A204.1 (cell line): ENCODE measurements at regions not wholly inside any gene's neighbourhood (a gene's known extent, or its start where the extent isn't known, plus 50 kb on each side); places are given as distances from the start of the nearest gene placed in this dataset.

Source experiments
- FAIRE-seq: peaks from 2 replicates; lab custom pipeline; 2012; peaks lifted over from hg19 to GRCh38; lab: Jason Lieb, UNC

- no peak for FAIRE-seq
Measured at GRCh38 chr21:35643176-35643575, 417.1 kb downstream of the SETD4 start.

- FAIRE-seq: no peak
Measured at GRCh38 chr21:35641271-35642016, 418.9 kb downstream of the SETD4 start.

- FAIRE-seq: no peak
Measured at GRCh38 chr21:35637431-35637830, 422.9 kb downstream of the SETD4 start.

- FAIRE-seq: no peak
Measured at GRCh38 chr21:35635994-35636393, 424.3 kb downstream of the SETD4 start.

- FAIRE-seq: no peak
Measured at GRCh38 chr21:35635261-35635660, 425.1 kb downstream of the SETD4 start.

- FAIRE-seq: no peak
Measured at GRCh38 chr21:35633501-35633900, 426.8 kb downstream of the SETD4 start.

GRCh38 chr21:35632711-35633110, 427.6 kb downstream of the SETD4 start:
- no peak for FAIRE-seq

- FAIRE-seq: no peak
Measured at GRCh38 chr21:35628316-35628715, 432.0 kb downstream of the SETD4 start.

GRCh38 chr21:35627462-35627861, 432.9 kb downstream of the SETD4 start:
- no peak for FAIRE-seq

GRCh38 chr21:35625576-35625975, 434.8 kb downstream of the SETD4 start:
- FAIRE-seq: no peak

- no peak for FAIRE-seq
Measured at GRCh38 chr21:35624901-35625300, 435.4 kb downstream of the SETD4 start.

GRCh38 chr21:35622612-35623011, 437.7 kb downstream of the SETD4 start:
- no peak for FAIRE-seq

- FAIRE-seq: no peak
Measured at GRCh38 chr21:35619184-35619583, 441.1 kb downstream of the SETD4 start.

- FAIRE-seq: no peak
Measured at GRCh38 chr21:35617491-35617890, 442.8 kb downstream of the SETD4 start.

GRCh38 chr21:35616090-35616489, 444.2 kb downstream of the SETD4 start:
- peak; percentile 86 for FAIRE-seq

GRCh38 chr21:35615325-35615724, 445.0 kb downstream of the SETD4 start:
- FAIRE-seq: no peak

- FAIRE-seq: no peak
Measured at GRCh38 chr21:35614396-35614921, 445.9 kb downstream of the SETD4 start.

- no peak for FAIRE-seq
Measured at GRCh38 chr21:35611708-35612132, 448.6 kb downstream of the SETD4 start.

- FAIRE-seq: no peak
Measured at GRCh38 chr21:35609263-35609662, 451.1 kb downstream of the SETD4 start.

GRCh38 chr21:35607406-35607805, 452.9 kb downstream of the SETD4 start:
- no peak for FAIRE-seq

GRCh38 chr21:35606578-35606977, 453.7 kb downstream of the SETD4 start:
- FAIRE-seq: no peak

GRCh38 chr21:35606146-35606545, 454.2 kb downstream of the SETD4 start:
- no peak for FAIRE-seq

- FAIRE-seq: no peak
Measured at GRCh38 chr21:35603494-35603893, 456.8 kb downstream of the SETD4 start.

- no peak for FAIRE-seq
Measured at GRCh38 chr21:35602811-35603362, 457.4 kb downstream of the SETD4 start.
